ENCODE measurements at regions not wholly inside any gene's neighbourhood (a gene's known extent, or its start where the extent isn't known, plus 50 kb on each side); places are given as distances from the start of the nearest gene placed in this dataset.

- no peak for DNase-seq (ENCODE audit: low read depth in 2 of 2)
Observed at GRCh38 chr2:19784456-19784855, 117.3 kb downstream of the TTC32 start.

- DNase-seq (ENCODE audit: low read depth in 2 of 2), result no peak
Observed at GRCh38 chr2:19783935-19784334, 117.8 kb downstream of the TTC32 start.

GRCh38 chr2:19776941-19777514 is 124.8 kb downstream of the TTC32 start:
- DNase-seq (ENCODE audit: low read depth in 2 of 2), result no peak

DNA sequence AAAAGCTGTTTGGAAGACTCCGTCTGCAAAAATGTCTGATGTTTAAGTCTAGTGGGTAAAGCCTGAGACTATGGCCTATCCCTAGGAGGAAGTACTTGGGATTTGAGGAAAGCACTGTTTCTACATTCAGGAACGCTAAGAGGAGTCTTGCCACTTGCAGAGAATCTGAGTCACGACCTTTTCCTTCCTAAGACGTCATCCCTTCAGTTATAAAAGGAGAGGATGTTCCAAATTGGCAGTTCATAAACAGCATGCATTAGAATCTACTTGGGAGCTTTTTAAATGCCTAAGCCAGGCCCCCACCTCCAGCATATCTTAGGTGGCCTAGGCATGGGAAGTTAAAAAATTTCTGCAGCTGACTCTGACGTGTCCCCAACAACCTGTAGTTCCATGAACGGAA is 125.9 kb downstream of the TTC32 start:
- no peak for DNase-seq (ENCODE audit: low read depth in 2 of 2)

- DNase-seq (ENCODE audit: low read depth in 2 of 2), result no peak
Observed at GRCh38 chr2:19775315-19775714, 126.5 kb downstream of the TTC32 start.

DNA sequence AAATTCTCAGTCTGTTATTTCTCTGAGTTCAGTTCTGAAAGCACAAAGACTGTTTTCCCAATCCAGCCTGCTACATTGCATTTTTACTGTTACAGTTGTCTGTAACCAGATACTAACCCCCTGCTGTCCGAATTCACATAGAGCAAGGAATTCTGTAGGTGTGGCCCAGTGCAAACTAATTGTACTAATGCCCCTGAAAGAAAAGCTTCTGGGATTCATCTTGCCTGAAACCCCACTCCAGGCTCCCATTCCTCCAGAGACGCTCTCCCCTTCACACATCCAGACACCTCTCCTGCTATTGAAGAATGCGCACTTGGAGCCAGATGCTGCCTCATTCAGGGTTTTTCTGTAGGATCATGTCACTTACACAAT is 127.0 kb downstream of the TTC32 start:
- DNase-seq (ENCODE audit: low read depth in 2 of 2), result no peak

DNA sequence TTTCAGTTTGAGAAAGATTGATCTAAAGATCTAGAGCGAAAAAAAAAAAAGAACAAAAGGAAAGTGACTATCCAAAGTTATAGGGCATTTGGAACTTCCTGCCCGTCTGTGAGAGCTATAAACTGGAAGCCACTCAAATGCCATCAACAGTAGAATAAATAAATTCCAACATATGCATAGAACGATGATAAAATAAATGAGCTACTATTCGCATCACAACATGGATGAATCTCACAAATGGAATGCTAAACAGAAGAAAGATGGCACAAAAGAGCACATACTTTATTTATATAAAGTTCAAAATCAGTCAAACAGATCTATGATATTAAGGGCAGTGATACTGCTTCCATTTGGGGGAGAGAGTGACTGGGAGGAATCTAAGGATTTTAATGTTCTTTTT is 128.8 kb downstream of the TTC32 start:
- no peak for DNase-seq (ENCODE audit: low read depth in 2 of 2)

DNA sequence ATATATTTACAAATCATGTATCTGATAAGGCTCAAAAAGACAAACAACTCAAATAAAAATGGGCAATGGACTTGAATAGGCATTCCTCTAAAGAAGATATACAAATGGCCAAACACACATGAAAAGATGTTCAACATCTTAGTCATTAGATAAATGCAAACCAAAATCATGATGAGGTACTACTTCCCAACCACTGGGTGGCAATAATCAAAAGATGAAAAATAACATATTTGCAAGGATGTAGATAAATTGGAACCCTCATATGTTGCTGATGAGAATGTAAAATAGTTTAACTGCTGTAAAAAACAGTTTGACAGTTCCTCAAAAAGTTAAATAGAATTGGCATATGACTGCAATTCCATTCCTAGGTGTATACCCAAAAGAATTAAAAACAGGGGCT is 132.3 kb downstream of the TTC32 start:
- no peak for DNase-seq (ENCODE audit: low read depth in 2 of 2)

GRCh38 chr2:19767899-19768298 is 133.9 kb downstream of the TTC32 start:
- DNase-seq (ENCODE audit: low read depth in 2 of 2), result no peak

GRCh38 chr2:19764998-19765397 is 136.8 kb downstream of the TTC32 start:
- DNase-seq (ENCODE audit: low read depth in 2 of 2), result no peak

DNA sequence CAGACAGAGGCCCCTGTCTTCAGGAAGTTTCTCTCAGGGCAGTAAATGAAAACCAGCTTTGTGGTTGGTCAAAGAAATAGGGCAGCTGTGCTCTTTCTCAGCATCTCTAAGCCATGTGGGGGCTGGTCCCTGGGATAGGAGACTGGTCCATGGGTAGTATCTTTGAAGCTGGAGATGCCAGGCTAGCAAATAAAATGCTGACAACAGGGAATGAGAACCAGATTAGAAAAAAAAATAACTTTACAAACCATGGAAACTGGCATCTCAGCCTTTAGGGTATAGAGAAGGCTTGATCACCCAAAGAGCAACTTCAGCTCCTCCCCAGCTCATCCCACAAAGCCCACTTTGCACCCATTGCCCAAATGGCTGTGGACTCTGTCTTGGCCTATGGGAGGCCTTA is 138.1 kb downstream of the TTC32 start:
- no peak for DNase-seq (ENCODE audit: low read depth in 2 of 2)

GRCh38 chr2:19762959-19763605 is 138.7 kb downstream of the TTC32 start:
- no peak for DNase-seq (ENCODE audit: low read depth in 2 of 2)

GRCh38 chr2:19762142-19762541 is 139.6 kb downstream of the TTC32 start:
- DNase-seq (ENCODE audit: low read depth in 2 of 2), result no peak

- no peak for DNase-seq (ENCODE audit: low read depth in 2 of 2)
Observed at GRCh38 chr2:19759880-19760279, 141.9 kb downstream of the TTC32 start.

DNA sequence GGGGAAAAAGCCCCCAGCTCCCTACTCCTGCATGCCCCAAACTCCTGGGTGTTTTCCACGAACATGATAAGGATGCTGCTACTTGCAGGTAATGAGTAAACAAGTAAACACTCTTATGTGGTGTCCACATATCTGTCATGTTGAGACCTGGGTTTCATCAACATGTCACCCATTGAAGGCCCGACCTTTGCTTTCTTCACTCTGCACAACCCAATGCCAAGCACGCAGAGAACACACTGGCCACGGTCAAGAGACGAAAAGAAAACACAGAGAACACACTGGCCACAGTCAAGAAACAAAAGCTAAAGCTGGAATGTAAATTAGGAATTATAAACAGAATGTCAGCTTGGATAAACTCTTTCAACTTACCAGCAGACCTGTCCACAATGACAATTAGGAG is 143.1 kb downstream of the TTC32 start:
- DNase-seq (ENCODE audit: low read depth in 2 of 2), result no peak

DNA sequence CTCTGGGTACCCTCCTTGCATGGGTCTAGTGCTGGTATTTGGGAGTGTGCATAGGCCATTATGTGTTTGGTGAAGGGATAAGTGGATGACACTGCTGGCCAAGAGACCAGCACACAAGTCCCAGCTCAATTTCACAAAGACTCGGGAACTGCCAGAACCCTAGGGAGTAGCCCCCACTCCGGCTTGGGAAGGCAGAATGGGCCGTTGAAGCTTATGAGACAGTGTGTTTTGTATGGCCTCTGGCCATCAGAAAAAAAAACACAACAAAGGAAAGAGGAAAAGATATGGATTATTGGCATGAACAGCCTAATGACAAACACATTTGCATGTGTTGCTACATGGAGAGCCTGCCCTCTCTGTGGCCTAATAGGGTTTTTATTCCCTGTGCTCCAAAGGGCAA is 144.2 kb downstream of the TTC32 start:
- no peak for DNase-seq (ENCODE audit: low read depth in 2 of 2)

DNA sequence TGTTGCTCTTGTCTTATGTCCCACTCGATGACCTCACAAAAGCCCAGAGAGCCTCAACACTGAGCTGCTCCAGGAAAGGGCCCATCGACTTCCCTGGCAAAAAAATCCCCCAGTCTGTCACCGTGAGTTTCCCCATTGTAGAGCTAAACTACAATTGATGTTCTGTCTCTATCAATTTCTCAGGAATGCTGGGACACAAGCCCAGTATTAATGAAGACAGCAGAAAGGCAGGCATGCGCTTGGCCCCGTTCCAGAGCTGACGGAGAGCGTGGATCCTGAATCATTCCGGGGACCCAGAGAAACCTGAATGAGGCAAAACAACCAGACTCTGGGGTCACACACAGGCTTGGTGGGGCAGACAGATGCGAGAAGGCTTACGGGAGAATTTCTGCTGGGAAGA is 146.9 kb downstream of the TTC32 start:
- DNase-seq (ENCODE audit: low read depth in 2 of 2), result no peak

GRCh38 chr2:19753818-19754217 is 148.0 kb downstream of the TTC32 start:
- DNase-seq (ENCODE audit: low read depth in 2 of 2), result no peak

DNA sequence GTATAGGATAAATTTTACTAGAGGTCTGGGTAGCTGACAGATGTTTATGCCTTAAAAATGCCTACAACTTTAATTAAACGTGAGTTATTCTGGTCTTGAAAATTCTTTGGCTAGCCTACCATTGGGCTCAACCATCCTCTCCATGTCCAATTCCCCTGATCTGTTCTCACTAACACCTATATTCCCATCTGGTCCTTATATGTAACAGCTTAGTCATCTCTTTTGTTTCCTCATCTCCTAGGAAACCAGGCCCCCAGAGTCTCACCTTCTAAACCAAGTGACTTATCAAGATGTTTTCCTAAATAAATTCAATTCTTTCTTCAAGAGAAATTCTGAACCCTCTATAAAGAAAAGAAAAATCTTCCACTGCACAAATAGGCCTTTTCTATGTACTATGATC is 148.5 kb downstream of the TTC32 start:
- no peak for DNase-seq (ENCODE audit: low read depth in 2 of 2)

DNA sequence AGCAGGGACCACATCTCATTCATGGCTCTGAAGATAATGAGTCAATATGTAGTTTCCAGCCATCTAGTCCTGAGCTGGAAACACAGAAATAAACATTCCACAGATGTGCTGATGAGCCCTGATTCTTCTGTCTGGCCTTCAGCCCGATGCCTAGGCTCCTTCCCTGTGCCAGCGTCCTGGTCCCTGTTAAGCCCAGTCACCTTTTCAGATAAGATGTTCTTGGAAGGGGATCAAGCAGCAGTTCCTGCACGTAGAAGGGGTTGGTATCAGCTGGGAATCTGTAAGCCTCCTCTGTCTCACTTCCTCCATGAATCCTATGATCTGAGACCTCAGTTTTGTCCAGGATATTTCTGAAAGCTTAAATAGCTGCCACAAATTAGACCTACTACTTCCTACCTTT is 149.3 kb downstream of the TTC32 start:
- no peak for DNase-seq (ENCODE audit: low read depth in 2 of 2)

DNA sequence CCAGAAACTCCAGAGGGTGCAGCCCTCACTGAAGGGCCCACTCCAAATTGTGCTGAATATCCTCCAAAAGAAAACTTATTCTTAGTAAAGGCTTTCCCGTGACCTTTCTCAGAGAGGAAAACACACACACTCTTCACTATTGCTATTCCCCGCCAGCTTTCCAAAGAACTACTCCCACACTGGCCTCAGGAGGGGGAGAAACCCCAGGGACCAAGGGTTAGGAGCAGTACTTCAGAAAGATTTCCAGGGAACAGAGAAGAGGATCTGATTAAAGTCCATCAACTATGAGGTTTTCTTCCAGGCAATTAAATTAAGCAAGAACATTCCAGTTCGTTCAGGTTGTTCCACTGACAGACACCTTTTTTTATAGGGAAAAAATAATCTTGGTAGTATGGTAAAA is 150.2 kb downstream of the TTC32 start:
- no peak for DNase-seq (ENCODE audit: low read depth in 2 of 2)

- no peak for DNase-seq (ENCODE audit: low read depth in 2 of 2)
Observed at GRCh38 chr2:19750136-19750535, 151.6 kb downstream of the TTC32 start.

DNA sequence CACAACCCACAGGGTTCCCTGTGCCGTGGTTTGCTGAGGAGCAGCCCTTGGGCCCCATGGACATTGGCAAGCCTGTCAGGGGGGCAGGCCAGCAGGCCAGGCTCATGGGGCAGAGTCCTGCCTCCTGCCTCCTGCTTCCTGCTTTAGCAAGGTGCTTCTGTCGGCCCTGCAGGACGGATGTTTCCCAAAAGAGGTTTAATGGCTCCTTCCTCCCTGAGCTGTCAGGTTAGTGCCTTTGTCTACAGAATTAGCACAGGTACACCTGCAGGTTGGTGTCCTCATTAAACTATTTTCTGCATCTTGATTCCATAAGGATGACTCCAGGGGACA is 152.3 kb downstream of the TTC32 start:
- no peak for DNase-seq (ENCODE audit: low read depth in 2 of 2)

All from activated CD4-positive, alpha-beta T cell treated with anti-CD3 and anti-CD28 coated beads for 24 hours (primary cell).